Breast epithelium (tissue), 4 donors: ENCODE measurements at regions not wholly inside any gene's neighbourhood (a gene's known extent, or its start where the extent isn't known, plus 50 kb on each side); places are given as distances from the start of the nearest gene placed in this dataset.

Source experiments
- DNase-seq, 2 donors: peaks; one replicate each; pipeline ENCODE4 v3.0.0-alpha.2; 2019; ENCODE audit warnings: low spot score in 2 of 2
- H3K27ac ChIP-seq, 2 donors: fragments of 200-600 bp; sonication (generic) in 1 of 2; one replicate each; pipeline ENCODE4 v1.5.1; 2016 to 2019; ENCODE audit warnings: mild to moderate bottlenecking in 1 of 2
- H3K27me3 ChIP-seq, 2 donors: fragments of 200-600 bp; sonication (generic) in 1 of 2; one replicate each; pipeline versions ENCODE4 v1.5.1 to v1.6.0; 2017 to 2019; ENCODE audit warnings: control low read depth in 1 of 2, mild to moderate bottlenecking in 1 of 2
- H3K36me3 ChIP-seq: fragments of 200-600 bp; one replicate; pipeline ENCODE4 v1.5.1; 2019
- H3K4me1 ChIP-seq, 2 donors: fragments of 200-600 bp; sonication (generic); one replicate each; pipeline ENCODE4 v1.5.1; 2016 to 2019; ENCODE audit warnings: control low read depth in 1 of 2
- H3K4me3 ChIP-seq, 3 donors: fragments of 200-600 bp; sonication (generic); 1 replicate in 2 of 3; 2 replicates in 1 of 3; pipeline ENCODE4 v1.5.1; 2016 to 2019; ENCODE audit warnings: mild to moderate bottlenecking in 3 of 3, moderate library complexity in 2 of 3
- H3K9me3 ChIP-seq, 2 donors: fragments of 200-600 bp; sonication (generic) in 1 of 2; one replicate each; pipeline ENCODE4 v1.5.1; 2016 to 2019; ENCODE audit warnings: control low read depth in 1 of 2
- POLR2A ChIP-seq: fragments of 450-650 bp; IDR thresholded peaks from one replicate; pipeline ENCODE4 v1.6.1; 2016; ENCODE audit warnings: antibody characterized with exemption, mild to moderate bottlenecking, moderate library complexity
- POLR2AphosphoS5 ChIP-seq, 3 donors: sonication (generic); formaldehyde crosslinking; IDR thresholded peaks; one replicate each; pipeline ENCODE4 v1.6.1; 2017; ENCODE audit warnings: antibody characterized with exemption in 3 of 3
- intact Hi-C: fragments of 100-400 bp; cut with DNase I; formaldehyde crosslinking; loops from one replicate; pipeline ENCODE4 v1.15.1; 2023; ENCODE audit warnings: low total_unique reads
- TF ChIP-seq, protein P1 (sequence below), 3 donors: fragments of 450-650 bp; IDR thresholded peaks; one replicate each; pipeline ENCODE4 v1.5.1; 2016 to 2017; ENCODE audit warnings: antibody characterized with exemption in 3 of 3, mild to moderate bottlenecking in 3 of 3, moderate library complexity in 3 of 3

GRCh38 chr12:46884362-46884761 is 58.6 kb upstream of the SLC38A4 start:
- H3K9me3 ChIP-seq, result no peaks in the 10 kb centered on the region
- H3K4me3 ChIP-seq, result no peak overlapping the region
- TF ChIP-seq POLR2AphosphoS5 (IDR thresholded peaks at IDR 0.05) (no peak), POLR2A (no peak)
- TF ChIP-seq, protein P1, sequence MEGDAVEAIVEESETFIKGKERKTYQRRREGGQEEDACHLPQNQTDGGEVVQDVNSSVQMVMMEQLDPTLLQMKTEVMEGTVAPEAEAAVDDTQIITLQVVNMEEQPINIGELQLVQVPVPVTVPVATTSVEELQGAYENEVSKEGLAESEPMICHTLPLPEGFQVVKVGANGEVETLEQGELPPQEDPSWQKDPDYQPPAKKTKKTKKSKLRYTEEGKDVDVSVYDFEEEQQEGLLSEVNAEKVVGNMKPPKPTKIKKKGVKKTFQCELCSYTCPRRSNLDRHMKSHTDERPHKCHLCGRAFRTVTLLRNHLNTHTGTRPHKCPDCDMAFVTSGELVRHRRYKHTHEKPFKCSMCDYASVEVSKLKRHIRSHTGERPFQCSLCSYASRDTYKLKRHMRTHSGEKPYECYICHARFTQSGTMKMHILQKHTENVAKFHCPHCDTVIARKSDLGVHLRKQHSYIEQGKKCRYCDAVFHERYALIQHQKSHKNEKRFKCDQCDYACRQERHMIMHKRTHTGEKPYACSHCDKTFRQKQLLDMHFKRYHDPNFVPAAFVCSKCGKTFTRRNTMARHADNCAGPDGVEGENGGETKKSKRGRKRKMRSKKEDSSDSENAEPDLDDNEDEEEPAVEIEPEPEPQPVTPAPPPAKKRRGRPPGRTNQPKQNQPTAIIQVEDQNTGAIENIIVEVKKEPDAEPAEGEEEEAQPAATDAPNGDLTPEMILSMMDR (IDR thresholded peaks at IDR 0.05), result no peak
- no peaks in the 10 kb centered on the region for H3K27me3 ChIP-seq
- no peak overlapping the region for H3K27ac ChIP-seq
- intact Hi-C loops, result no loop called here
- DNase-seq, result no peak
- H3K36me3 ChIP-seq, result no peaks in the 10 kb centered on the region
- no peaks in the 10 kb centered on the region for H3K4me1 ChIP-seq

DNA sequence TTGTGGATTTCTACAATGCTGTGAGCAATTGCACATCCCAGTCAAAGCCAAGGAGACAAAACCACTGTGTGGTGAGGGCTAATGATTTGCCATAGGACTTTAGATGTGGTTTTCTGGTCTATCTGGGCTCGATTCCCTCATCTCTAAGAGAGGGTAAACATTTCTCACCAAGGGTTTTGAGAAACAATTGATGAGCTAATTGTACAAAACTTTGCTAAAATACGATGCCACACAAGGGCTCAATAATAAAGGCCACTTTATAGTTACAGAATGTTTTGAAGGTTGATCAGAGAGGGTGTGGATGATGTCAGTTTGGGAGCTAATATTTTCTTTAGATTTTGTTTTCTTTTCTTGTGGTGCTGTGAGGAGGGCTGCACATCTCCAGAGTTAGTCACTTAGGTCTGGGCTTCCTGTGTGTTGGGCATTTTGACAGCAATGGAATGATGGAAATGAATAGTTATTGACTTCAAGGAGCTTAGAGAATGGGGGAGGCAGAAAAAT is 60.8 kb upstream of the SLC38A4 start:
- TF ChIP-seq POLR2A (no peak), POLR2AphosphoS5 (IDR thresholded peaks at IDR 0.05) (no peak)
- TF ChIP-seq, protein P1 (IDR thresholded peaks at IDR 0.05), result no peak
- Histone ChIP-seq H3K4me3 (no peak overlapping the region), H3K27me3 (no peaks in the 10 kb centered on the region), H3K36me3 (no peaks in the 10 kb centered on the region), H3K9me3 (no peaks in the 10 kb centered on the region), H3K4me1 (no peaks in the 10 kb centered on the region), H3K27ac (no peak overlapping the region)
- DNase-seq, result no peak
- intact Hi-C loops, result no loop called here

- no peaks in the 10 kb centered on the region for H3K36me3 ChIP-seq
- no peaks in the 10 kb centered on the region for H3K27me3 ChIP-seq
- TF ChIP-seq POLR2A, result no peak
- TF ChIP-seq POLR2AphosphoS5 (IDR thresholded peaks at IDR 0.05), result no peak
- TF ChIP-seq, protein P1 (IDR thresholded peaks at IDR 0.05), result no peak
- H3K9me3 ChIP-seq, result no peaks in the 10 kb centered on the region
- H3K27ac ChIP-seq, result no peak overlapping the region
- intact Hi-C loops, result no loop called here
- no peak for DNase-seq
- no peaks in the 10 kb centered on the region for H3K4me1 ChIP-seq
- H3K4me3 ChIP-seq, result no peak overlapping the region
Observed at GRCh38 chr12:46887870-46888269, 62.1 kb upstream of the SLC38A4 start.

DNA sequence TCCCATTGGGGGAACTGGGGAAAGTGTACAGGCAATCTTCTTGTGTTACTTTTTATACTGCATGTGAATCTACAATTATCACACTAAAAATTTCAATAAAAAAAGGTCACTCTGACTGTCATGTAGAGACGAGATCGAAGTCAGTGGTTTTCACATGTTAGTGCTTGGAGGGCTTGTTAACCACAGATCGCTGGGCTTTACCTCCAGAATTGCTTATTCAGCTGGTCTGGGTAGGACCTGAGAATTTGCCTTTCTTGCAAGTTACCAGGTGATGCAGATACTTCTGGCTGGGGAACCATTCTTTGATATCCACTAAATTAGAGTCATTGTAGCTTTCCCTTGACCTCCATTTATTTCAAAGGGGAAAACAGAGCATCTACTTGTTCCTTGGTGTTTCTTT is 62.8 kb upstream of the SLC38A4 start:
- H3K27me3 ChIP-seq, result no peaks in the 10 kb centered on the region
- H3K27ac ChIP-seq, result no peak overlapping the region
- H3K4me3 ChIP-seq, result no peak overlapping the region
- no peaks in the 10 kb centered on the region for H3K36me3 ChIP-seq
- intact Hi-C loops, result no loop called here
- TF ChIP-seq, protein P1 (IDR thresholded peaks at IDR 0.05), result no peak
- TF ChIP-seq POLR2AphosphoS5 (IDR thresholded peaks at IDR 0.05) (no peak), POLR2A (no peak)
- no peak for DNase-seq
- no peaks in the 10 kb centered on the region for H3K9me3 ChIP-seq
- H3K4me1 ChIP-seq, result no peaks in the 10 kb centered on the region

GRCh38 chr12:46891306-46891705 is 65.5 kb upstream of the SLC38A4 start:
- DNase-seq, result no peak
- Histone ChIP-seq H3K4me1 (no peaks in the 10 kb centered on the region), H3K27me3 (no peaks in the 10 kb centered on the region), H3K9me3 (no peaks in the 10 kb centered on the region), H3K36me3 (no peaks in the 10 kb centered on the region), H3K4me3 (no peak overlapping the region), H3K27ac (no peak overlapping the region)
- intact Hi-C loops, result no loop called here
- TF ChIP-seq POLR2AphosphoS5 (IDR thresholded peaks at IDR 0.05), result no peak
- no peak for TF ChIP-seq POLR2A
- TF ChIP-seq, protein P1 (IDR thresholded peaks at IDR 0.05), result no peak
